Frontal cortex (tissue), 3 donors: ENCODE measurements at regions not wholly inside any gene's neighbourhood (a gene's known extent, or its start where the extent isn't known, plus 50 kb on each side); places are given as distances from the start of the nearest gene placed in this dataset.

Experiments used
- DNase-seq, 2 donors: peaks; one replicate each; pipeline ENCODE4 v3.0.0; 2012; ENCODE audit warnings: low spot score in 2 of 2
- FAIRE-seq: peaks from 2 replicates; lab custom pipeline; 2012; peaks lifted over from hg19 to GRCh38; lab: Jason Lieb, UNC
- donor health status: control.
- donor health status: control.
- donor health status: control.

DNA sequence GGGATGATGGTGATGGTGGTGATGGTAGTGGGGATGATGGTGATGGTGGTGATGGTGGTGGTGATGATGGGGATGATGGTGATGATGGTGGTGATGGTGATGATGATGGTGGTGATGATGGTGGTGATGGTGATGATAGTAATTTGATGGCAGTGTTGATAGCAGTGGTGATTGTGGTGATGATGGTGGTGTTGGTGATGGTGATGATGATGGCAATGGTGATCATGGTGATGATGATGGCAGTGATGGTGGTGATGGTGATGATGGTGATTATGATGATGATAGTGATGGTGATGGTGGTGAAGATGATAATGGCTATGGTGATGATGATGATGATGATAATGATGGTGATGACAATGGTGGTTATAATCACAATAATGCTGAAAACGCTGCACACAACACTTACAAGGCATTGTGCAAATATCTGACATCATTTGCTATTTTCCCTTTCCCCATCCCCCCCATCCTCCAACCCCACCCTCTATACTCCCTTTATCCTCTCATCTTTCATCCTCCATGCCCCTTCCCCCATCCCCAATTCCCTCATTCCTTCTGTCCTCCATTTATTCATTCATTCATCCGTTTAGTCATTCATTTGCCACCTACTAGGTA, 230.1 kb downstream of the BRD1 start:
- no peak for DNase-seq
- no peak for FAIRE-seq

DNA sequence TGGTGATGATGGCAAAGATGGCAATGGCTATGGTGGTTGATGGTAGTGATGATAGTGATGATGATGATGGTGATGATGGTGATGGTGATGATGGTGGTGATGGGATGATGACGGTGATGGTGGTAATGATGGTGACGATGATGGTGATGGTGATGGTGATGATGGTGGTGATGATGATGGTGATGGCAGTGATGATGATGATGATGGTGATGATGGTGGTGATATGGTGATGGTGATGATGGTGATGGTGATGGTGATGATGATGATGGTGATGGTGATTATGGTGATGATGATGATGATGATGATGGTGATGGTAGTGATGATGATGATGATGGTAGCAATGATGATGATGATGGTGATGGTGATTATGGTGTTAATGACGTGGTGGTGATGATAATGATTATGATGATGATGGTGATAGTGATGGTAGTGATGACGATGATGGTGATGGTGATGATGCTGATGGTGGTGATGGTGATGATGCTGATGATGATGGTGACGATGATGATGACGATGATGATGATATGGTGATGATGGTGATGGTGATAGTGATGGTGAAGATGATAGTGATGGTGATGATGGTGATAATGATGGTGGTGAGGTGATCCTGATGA, 232.1 kb downstream of the BRD1 start:
- DNase-seq (no peak), FAIRE-seq (no peak)

DNA sequence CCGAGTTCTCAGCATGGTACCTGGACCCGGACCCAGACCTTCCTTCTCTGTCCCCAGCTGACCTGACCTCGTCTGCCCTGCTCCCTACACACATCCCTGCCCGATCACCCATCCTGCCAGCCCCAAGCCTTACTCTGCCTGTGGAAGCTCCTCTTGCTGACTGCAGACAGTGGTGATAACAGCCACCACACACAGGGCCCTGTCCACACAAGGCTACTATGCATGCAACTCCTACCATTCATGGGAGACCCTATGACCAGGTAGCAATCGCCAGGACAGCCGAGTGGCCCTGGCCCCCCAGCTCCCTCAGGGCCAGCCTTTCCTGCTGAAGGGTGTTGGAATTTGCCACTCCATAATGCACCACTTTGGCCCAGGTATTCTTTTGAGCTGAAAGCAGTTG, 233.6 kb downstream of the BRD1 start:
- FAIRE-seq (no peak), DNase-seq (no peak)

DNA sequence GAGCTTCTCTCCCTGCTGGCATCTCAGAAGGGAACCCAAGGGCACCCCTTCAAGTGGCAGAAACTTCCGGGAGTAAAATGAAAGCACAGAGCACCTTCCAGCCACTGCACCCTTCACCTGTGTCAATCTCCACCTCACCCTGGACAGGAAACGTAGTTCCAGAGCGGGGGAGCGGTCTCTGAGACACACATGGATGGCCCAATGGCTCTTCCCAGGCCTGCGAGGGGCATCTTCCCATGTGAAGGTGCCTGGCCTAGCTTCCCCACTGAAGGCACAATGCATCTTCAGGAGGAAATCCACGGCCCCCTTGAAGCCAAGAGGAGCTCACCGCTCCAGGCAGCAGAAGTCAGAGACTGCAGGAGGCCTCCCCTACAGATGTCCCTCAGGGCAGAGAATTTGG, 234.2 kb downstream of the BRD1 start:
- no peak for DNase-seq
- no peak for FAIRE-seq

DNA sequence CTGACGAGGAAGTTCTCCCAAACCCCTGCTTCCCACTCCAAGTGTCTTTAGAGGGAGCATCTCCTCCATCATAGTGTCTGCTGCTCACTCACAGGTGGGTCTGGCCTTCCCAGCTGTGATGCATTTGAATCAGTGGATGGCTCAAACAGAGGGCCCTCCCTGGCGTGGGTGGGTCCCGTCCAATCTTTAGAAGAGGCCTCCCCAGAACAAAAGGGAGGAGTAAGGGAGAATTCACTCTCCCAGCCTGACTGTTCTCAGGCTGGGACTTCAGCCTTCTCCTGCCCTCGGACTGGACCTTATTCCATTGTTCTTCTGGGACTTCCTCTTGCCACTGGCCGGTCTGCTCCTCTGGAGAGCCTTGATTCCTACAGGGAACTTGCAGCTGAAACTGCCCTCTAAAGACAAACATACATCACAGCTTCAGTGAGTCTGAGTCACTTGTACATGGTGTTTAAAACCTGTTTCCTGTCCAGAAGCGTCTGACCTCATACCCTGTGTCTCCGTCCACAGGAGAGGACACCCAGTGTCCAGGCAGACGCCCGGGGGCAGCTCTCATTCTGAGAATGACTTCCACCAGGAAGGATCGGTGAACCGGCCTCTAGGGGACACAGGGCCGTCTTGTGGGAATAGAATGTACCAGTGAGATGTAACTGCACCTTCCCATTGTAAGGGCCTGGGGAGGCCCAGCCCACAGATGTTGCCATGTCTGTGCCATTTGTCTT, 234.7 kb downstream of the BRD1 start:
- no peak for DNase-seq

DNA sequence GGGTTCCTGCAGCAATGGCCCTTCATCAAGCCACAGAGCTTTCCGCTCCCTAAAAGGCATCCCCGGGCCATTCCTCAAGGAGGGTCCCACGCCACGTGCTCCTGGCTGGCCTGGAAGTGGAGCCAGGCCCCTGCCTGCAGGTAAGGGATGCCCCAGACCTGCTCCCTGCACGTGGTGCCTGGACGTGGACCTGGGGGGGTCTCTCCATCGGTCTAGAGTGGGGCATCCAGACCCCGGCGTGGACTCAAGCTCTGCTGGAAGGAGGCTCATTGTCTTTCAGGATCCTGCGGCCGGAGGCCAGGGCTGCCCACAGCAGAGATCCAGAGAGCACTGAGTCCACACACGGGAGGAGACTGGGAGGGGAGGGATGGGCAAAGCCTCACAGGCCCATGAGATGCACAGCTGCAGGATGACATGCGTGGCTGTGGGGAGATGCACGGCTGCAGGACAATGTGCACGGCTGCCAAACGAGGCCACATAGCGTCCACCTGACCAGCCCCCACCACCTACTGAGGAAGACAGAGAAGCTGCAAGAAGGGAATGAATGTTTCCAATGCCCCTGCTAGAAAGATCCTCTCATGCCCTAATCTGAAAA, 236.7 kb downstream of the BRD1 start:
- DNase-seq (no peak), FAIRE-seq (no peak)

More for the DNA sequence above, 234.7 kb downstream of the BRD1 start:
- FAIRE-seq = no peak

DNA sequence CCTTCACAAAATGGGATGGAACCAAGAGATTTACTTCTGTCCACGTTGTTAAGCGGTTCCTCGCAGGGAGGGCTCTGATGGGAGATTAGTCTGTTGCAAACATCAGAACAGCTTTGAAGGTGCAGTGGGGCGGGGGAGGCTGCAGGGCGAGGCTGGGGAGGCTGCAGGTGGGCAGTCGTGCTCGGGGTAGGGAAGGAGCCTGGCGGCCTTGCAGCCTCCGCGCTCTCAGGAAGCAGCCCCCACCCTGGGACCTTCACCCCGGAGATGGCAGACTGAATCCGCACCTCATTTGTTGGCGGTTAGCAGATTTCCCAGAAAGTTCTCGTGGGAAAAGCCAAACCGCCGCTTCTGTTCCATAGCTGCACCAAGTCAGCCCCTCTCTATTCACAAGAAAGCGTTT, 237.3 kb downstream of the BRD1 start:
- FAIRE-seq (no peak), DNase-seq (no peak)

DNA sequence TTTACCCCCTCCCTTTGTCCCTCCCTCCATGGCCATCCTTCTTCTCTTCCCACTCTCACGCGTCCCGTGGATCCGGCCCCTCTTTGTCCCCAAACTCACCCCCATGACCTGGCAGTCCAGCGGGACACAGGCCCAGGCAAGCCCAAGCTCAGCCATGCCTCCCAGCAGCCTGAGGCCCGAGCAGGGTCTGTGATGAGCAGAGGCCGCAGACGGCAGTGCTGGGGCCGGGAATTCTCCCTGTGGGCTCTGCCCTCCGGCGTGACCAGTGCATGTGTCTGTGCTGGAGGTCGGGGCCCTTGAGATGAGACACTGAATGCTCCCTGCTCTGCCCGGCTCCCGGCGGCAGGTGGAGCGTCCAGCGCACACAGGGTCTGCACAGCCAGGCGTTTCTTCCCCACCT, 237.9 kb downstream of the BRD1 start:
- no peak for FAIRE-seq

DNA sequence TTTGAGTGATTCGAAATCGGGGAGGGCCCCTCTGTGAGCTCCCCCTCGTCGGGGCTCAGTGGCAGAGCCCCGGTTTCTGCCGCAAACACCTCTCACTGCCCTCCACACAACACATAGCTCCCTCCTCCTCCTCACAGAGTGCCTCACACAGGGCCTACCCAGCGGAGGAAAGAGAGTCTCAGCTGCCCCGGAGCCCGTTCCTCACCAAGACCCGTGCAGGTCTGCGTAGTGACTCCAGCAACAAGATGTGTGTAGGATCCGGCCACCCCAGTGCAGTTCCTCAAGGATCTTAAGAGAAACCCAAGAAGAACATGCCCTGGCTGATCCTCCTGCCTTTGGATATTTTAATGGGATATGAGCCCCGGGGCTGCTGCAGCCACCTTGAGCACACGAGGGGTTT, 238.4 kb downstream of the BRD1 start:
- no peak for FAIRE-seq

More for the DNA sequence above, 237.9 kb downstream of the BRD1 start:
- no peak for DNase-seq

DNA sequence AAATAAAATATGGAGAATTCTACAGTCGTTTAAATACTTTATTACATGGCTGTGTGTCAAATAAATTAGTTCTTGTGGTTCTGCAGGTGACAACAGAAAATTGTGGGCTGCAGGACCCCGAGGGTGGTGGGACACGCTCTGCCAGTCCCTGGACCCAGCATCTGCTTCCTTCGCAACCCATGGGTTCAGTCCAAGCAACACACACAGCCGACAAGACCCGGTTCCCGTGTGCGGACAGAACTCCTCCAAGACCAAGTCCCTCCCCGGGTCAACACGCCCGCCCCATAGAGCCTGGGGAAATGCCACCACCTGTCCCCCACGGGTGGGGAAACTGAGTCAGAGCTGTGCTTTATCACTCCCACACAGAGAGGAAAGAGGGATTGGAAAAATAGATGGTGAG, 238.9 kb downstream of the BRD1 start:
- FAIRE-seq = no peak
- DNase-seq = no peak

More for the DNA sequence above, 238.4 kb downstream of the BRD1 start:
- no peak for DNase-seq

DNA sequence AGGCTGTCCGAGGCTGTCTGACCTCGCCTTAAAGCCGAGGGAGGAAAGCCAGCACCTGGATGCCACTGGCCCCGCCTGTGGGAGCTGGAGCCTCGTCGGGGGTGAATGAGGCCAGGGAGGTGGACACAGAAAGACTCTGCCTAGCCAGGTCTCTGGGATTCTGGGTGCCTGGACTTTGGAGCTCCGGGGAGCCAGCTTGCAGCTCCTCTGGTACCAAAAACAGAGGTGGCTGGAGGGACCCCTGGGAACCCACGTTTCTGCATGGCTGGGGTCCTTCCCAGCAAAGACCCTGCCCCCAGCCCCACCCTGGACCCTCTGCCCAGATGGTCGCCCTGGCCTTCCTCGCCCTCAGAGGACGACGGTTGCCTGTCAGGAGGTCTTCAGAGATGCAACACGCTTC, 239.7 kb downstream of the BRD1 start:
- no peak for FAIRE-seq
- DNase-seq = no peak

DNA sequence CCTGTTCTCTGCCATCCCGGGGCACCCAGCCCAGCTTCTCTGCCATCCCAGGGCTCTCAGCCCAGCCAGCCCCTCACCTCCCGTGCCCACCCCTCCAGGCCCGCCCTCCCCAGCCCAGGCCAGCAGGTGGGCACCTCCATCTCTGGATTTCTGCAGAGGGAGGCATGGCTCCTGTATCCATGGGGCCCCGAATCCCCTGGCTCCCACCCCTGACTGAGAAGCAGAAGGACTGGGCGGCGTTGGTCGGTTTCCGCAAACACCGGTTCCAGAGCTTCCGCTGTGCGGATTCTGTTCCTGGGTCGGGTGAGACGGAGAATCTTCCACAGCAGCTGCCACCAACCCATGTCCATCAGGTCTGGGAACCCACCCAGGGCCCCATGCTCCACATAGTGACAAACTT, 240.3 kb downstream of the BRD1 start:
- no peak for DNase-seq
- FAIRE-seq = no peak

DNA sequence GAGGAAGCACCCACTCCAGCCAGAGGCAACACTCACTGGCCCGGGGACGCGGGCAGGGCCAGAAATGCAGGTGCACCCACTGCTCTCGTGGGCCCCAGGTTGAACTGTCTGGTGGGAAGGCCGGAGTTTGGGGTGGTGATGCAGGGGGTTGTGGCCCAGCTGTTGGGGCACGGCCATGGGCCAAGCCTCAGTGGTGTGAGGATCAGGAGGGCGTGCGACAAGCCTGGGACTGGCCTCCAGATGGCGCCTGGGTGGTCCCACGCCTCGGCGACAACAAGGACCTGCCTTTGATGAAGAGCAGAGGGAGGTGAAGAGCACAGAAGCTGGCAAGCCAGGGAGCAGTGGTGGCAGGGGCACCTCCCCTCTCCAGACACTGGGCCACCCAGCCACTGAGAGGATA, 240.8 kb downstream of the BRD1 start:
- FAIRE-seq (no peak), DNase-seq (no peak)

DNA sequence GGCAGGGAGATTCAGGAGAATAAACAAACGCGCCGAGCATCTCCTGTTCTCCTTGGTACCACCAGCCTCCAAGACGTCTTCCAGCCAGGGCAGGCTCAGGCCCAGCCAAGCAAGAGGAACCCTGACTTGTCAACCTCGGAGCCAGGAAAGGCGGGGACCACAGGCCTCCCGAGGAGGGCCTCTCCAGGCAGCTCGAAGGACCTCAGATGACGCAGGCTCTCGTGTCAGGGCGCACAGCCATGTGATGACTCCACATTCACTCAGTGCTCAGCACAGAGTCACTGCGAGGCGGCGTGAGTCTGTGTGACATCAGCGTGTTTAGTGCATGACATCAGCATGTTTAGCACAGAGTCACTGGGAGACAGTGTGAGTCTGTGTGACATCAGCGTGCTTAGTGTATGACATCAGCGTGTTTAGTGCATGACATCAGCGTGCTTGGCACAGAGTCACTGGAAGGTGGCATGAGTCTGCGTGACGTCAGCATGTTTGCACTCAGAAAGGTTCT, 241.4 kb downstream of the BRD1 start:
- no peak for FAIRE-seq

DNA sequence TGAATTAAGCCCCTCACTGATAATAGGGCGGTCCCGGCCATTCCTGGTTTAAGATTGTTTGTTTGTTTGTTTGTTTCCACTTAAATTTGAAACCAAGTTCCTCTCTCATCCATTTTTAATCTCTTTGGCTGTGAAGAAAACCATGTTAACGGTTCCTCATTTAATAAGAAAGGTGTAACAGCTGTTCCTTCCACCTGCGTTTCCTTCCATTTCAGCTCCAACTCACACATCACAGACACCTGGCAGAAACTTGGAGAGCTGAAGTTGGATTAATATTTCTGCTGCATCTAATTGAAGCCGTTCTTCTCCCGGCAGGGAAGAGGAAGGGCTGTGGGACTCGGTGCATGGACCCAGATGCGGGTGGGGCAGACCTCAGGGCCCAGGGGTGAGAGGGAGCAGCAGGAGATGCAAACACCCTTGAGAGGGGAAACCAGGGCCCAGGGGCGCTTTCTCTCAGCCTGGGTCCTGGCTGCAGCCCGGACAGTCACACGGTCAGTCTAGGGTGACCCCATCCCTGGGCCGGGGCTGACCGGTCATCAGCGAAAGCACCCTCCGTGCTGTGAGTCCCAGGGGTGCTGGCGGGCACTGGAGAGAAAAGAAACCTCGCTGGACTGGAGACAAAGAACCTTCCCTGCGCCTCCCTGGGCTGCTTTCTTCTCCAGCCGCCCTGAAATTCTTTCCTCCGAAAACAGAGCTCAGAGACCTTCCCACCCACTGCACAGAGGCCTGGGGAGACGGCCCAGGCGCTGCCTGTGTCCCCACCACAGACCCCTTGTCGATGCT, 242.0 kb downstream of the BRD1 start:
- no peak for FAIRE-seq
- no peak for DNase-seq

More for the DNA sequence above, 241.4 kb downstream of the BRD1 start:
- DNase-seq = no peak

DNA sequence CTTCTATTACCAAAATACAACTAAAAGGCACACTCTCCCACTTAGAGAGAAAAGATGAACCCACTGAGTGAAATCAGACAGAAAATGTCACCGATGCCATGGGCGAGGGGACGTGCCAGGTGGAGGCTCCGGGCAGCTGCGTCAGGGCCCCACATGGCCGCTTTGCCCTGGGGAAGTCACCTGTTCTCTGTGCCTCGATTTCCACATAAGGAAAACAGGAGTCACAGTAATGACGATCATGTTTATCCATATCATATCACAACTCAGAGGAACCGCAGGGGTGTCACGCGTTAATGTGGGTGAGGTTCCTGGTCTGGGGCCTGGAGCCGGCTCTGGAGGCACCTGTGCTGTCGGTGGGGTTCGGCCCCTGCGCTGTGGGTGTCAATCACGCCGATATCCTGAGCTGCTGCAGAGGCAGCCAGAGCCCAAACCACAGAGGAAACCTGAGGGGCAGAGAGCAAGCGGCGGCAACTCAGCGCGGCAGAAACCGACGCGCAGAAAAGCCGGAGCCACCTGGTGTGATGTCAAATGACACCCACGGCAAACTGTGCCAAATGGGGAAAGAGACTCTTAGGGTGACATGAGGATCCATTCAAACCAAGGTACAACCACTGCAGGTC, 243.7 kb downstream of the BRD1 start:
- FAIRE-seq (no peak), DNase-seq (no peak)

DNA sequence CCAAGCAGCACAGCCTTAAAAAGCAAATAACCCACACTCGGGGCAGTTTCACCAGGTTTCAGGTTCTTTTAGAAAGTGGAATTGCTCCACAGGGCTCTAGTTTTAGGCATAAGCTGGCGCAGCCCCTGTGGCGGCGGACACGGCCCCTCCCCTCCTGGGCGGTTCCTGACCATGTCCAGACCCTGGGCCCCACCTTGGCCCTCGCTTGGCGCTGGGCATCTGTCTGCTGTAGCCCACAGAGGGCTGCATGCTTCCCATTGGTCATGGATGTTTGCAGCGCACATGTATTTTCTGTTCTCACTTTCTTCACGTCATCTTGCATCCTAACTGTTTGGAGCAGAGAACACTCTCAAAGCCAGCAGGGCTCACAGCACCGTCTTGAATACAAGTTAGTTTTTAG, 244.3 kb downstream of the BRD1 start:
- no peak for FAIRE-seq

DNA sequence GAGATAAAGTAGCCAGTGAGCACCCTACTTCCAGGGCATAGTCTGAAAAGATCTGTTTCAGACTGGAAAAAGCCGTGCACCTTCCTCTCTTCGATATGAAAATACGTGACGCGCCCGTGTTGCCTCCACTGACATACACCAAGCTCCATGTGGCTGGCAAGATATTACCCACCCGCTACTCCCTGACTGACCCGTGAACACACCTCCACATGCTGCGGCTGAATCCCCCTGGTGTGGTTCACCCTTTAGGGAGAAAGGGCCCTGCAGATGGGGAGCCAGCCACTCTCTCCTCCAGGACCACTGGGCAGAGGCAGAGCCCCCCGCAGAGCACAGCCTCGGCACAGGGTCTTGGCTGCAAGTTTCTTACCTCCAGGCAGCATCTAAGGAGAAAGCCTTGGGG, 245.0 kb downstream of the BRD1 start:
- DNase-seq (no peak), FAIRE-seq (no peak)

More for the DNA sequence above, 244.3 kb downstream of the BRD1 start:
- DNase-seq = no peak

DNA sequence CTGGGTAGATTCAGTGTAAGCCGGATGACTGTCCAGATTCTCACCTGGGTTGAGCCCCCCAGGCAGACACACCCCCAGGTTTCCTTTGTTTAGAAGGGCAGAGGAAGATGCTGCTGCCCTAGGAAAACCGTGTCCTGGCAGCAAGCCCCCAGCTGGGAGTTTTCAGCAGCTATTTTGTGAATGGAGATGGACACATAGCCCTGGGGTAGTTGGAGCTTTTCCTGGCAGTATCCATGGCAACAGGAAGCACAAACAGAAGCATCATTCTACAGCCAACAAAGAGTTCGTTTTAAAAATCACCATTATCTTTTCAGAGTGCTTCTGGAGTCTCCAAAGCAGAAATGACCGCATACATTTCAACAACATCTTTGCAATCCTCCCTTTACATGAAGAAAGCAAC, 245.5 kb downstream of the BRD1 start:
- FAIRE-seq = peak; percentile 63
- DNase-seq = peak; percentile 67 to 79

DNA sequence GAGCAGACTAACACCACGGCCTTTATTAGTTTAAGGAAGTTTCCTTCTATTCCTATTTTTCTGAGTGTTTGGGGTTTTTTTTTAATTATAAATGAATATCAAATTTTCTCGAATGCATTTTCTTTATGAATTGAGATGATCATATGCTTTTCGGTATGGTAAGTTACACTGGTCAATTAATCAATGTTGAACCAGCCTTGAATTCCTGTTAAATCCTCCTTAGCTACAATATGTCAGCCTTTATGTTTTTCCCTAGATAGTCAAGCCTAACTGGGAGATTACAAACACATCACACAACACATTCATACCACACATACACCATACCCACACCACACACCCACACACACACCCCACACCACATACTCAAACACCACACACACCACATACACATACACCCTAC, 247.6 kb downstream of the BRD1 start:
- FAIRE-seq (no peak), DNase-seq (no peak)
